ENCODE measurements at regions not wholly inside any gene's neighbourhood (a gene's known extent, or its start where the extent isn't known, plus 50 kb on each side); places are given as distances from the start of the nearest gene placed in this dataset.

DNA sequence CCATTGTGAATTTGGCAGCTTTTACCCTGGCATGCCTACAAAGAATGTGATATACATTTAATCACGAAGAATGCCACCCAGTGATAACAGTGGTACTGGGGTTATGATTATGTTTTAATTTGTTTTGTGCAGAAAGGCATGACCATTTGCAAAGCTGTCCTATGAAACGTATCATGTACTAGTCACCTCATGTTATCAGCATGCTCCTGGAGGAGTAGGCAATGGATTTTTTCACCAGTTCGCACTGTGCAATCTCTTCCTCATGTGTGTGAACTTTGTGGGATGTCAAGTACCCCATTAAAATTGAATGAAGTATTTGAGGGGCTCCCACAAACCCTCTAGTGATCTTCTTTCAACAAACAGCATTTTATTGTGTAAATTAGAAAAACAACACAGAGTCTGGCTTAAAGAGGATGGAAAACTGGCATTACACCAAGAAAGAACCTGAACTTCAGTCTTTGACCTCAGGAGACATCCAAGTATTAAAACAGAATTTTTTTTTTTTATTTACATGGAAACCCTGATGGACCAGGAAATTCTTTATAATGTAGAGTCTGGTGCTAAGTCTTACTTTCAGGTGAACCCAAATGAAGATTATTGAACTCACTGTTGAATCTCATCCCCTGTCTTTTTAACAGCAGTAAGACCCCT, 200.6 kb upstream of the PGRMC2 start:
- TF ChIP-seq, protein P1, sequence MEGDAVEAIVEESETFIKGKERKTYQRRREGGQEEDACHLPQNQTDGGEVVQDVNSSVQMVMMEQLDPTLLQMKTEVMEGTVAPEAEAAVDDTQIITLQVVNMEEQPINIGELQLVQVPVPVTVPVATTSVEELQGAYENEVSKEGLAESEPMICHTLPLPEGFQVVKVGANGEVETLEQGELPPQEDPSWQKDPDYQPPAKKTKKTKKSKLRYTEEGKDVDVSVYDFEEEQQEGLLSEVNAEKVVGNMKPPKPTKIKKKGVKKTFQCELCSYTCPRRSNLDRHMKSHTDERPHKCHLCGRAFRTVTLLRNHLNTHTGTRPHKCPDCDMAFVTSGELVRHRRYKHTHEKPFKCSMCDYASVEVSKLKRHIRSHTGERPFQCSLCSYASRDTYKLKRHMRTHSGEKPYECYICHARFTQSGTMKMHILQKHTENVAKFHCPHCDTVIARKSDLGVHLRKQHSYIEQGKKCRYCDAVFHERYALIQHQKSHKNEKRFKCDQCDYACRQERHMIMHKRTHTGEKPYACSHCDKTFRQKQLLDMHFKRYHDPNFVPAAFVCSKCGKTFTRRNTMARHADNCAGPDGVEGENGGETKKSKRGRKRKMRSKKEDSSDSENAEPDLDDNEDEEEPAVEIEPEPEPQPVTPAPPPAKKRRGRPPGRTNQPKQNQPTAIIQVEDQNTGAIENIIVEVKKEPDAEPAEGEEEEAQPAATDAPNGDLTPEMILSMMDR (IDR thresholded peaks at IDR 0.05), result no peak
- TF ChIP-seq POLR2A (IDR thresholded peaks at IDR 0.05), result no peak
- no peak for TF ChIP-seq EP300 (IDR thresholded peaks at IDR 0.05)

Data from suprapubic skin (tissue), 3 donors.